SKM-1 treated with dmso at 0.1 percent for 144 hours (cell line): ENCODE measurements at regions not wholly inside any gene's neighbourhood (a gene's known extent, or its start where the extent isn't known, plus 50 kb on each side); places are given as distances from the start of the nearest gene placed in this dataset.
"Not testable (repeated sequence)": the region's sequence is repeated elsewhere in the genome, so short reads cannot be mapped to it uniquely, and the experiment has no call there.

ENCODE experiments used
- DNase-seq: peaks from one replicate; lab custom pipeline; 2025; ENCODE audit not compliant: unreplicated experiment; lab: John Stamatoyannopoulos, UW

DNA sequence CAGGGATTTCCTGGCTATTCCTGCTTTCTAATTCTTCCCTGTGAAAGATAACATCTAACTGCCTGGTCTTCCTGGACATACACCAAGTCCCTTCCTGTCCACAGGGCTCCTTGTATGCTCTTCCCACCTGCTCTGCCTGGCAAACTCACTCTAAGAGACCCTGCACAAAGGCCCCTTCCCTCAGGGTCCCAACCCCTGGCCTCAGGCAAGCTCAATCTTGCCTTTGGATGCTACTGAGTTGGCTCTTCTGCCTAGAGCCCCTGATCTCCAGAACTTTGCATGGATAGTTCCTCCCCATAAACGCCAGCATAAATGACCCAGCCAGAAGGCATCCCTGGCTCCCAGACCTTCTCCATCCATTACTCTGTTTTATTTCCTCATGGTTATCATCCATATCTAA lies 98.3 kb upstream of the OTOS start:
- DNase-seq: no peak

DNA sequence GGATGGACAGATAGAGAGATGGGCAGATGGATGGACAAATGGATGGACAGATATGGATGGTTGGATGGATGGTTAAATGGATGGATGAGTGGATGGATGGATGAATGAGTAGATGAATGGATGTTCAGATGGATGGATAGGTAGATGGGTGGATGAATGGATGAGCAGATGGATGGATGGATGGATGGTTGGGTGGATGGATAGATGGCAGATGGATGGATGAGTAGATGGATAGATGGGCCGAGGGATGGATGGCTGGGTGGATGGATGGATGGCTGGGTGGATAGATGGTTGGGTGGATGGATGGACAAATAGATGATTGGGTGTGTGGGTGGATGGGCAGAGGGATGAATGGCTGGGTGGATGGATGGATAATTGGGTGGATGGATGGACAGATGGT lies 98.9 kb upstream of the OTOS start:
- no peak for DNase-seq

DNA sequence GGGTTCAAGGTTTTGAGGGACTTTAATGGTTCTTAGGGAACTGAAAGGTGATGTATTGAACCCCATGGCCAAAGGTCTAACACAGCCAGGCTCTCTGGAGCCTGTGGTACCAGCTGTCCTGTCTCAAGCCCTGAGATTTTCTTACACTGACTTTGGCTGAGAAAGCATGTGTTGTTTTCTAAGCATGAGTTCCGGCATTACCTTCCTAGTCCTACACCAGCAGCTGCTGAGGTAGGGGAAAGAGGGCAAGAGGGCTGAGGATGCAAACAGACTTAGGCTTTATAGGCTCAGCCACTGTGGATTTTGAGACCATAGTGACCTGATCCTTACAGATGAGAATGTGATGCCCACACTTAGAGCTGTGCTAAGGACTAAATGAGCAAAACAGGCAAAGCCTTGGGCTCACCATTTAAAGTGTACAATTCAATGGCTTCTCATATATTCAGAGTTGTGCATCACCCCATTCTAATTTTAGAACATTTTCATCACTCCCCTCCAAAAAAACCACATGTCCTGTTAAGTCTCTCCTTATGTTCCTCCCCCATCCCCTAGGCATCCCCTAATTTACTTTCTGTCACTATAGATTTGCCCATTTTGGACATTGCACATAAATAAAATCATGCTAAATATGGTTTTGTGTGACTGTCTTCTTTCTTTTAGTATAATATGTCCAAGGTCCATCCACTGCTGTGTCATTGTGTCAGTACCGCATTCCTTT lies 99.7 kb upstream of the OTOS start:
- no peak for DNase-seq

DNA sequence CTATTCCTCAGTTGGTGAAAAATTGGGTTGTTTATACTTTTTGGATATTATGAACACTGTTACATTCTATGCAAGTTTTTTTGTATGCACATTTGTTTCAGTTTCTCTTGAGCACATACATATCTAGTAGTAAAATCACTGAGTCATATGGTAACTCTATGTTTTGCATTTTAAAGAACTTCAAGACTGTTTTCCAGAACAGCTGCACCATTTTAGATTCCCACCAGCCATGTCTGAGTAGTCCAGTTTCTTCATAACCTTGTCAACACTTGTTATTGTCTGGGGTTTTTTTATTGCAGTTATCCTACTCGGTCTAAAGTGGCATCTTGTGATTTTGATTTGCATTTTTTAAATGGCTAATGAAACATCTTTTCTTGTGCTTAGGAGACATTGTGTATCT lies 100.3 kb upstream of the OTOS start:
- DNase-seq: no peak

DNA sequence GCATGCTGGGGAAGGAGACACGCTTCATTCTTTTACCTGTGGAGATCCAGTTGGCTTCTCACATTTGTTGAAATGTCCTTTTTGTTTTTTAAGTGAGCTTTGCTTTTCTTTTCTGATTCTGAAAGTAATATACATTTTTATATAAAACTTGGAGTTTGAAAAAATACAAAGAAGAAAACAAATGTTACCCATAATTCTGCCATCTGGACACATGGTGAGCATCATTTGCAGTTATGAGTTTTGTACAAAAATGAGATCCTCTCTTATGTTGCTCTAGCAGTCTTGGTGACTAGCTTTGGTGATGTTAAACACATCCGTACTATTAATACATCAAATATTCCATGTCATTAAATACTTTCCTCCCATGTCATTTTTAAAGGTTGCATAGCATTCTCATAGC lies 101.1 kb upstream of the OTOS start:
- no peak for DNase-seq

DNA sequence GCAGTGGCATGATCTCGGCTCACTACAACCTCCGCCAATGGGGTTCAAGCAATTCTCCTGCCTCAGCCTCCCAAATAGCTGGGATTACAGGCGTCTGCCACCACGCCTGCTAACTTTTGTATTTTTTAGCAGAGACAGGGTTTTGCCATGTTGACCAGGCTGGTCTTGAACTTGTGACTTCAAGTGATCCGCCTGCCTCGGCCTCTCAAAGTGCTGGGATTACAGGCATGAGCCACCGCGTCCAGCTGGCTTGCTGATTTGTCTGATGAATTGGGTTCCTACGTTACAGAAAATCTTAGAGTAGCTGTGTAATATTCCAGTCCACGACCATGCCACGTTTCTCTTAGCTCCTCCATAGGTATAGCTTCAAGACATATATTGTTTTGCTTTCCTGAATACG lies 102.6 kb upstream of the OTOS start:
- not testable (repeated sequence) for DNase-seq

DNA sequence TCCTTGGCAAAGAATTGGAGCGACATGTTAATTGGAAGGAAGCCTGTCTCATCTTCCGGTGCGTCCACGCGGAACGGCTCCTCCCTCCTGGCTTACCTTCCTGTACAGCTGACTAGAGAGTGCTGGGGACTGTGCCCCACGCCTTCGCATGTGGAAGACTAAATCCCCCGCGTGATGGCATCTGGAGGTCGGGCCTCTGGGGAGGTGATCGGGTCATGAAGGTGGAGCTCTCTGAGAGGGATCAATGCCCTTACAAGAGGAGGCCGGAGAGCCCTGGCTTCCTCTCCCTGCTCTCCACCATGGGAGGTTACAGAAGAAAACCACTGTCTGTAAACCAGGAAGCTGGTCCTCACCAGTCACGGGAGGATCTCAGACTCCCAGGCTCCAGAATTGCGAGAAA lies 104.1 kb upstream of the OTOS start:
- DNase-seq: no peak

DNA sequence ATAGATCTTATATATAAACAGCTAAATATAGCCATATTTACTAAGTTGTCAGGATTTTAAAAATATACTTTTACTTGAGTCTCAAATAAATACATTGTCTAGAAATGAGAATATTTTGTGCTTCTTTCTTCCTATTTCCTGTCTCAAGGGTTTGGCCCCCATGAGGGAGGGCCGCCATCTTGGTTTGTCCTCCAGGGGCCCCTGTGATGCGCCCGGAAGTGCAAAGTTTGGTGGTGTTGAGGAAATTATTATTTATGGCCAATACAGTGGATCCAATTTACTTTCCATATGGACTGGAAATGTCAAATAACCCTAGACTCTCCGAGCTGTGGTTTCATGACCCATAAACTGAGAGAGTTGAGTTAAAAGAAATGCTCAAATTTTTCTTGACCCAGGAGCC lies 104.7 kb upstream of the OTOS start:
- DNase-seq: no peak

DNA sequence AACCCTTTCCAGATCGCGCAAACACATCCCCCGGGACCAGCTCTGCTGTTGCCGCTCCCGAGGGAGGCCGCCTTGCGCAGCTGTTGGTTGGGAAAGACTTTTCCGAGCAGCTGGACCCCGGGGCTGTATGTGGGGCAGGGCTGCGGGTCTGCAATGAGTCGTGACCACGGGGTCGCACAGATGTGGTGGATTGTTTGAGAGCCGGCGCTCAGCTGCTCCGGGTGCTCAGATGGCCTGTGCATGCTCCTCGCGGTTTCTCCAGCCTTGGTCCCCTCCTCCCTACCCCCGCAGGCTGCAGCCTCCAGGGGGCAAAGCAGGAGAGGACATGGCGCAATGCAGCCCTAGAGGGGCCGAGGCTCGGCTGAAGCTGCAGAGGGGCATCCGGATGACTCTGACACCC lies 105.2 kb upstream of the OTOS start:
- no peak for DNase-seq

DNA sequence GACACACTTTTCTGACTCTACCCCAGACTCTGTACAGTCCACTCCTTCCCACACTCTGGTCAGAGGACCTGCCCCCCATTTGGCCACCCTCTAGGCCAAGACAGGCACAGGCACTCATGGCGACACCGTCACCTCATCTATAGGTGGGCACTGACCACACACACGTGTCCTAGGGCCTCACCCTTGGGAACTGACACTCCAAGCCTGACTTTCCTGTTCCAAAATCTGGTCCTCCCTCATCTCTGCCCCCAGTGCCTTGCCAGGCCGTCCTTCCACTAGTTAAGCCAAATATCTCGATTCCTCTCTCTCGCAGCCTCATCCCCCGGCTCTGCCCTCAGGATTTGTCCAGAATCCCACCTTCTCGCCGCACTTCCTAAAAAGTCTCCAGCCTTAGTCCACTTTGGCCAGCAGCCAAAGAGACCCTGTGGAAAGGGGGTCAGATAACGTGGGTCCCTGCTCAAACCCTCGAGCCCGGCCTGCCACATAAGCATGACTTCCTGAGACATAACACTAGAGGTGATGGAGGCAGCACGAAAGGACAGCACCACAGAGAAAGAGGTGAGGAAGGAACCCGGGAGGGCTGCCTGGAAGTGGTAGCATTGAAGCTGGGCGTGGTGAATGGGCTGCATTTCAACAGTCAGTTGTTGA lies 105.8 kb upstream of the OTOS start:
- no peak for DNase-seq

DNA sequence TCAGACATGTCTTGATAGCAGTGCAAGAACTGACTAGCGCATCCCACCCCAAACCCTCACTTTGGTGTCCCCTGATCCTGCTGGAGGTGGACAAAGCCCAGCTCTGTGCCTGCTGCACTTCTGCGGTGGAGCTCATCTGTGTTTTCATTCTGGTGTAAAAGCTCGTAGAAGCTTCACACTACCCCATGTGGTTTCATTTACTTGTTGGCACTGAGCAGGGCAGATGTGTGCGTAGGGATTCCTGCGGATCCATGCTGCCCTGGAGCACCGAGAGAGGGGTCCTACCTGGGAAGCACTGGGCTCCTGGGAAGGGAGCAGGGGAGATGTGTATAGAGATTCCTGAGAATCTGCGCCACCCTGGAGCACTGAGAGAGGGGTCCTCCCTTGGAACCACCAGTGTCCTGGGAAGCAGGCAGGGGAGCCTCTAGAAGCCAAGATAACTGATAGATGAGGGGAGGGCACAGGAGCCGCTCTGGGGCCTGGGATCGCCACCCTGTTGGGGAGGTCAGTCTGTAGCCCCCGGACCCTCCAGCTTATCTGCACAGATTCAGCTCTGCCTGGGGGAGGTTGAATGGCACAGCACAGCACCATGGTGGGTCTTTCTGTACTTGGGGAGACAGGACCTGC lies 106.9 kb upstream of the OTOS start:
- no peak for DNase-seq

DNA sequence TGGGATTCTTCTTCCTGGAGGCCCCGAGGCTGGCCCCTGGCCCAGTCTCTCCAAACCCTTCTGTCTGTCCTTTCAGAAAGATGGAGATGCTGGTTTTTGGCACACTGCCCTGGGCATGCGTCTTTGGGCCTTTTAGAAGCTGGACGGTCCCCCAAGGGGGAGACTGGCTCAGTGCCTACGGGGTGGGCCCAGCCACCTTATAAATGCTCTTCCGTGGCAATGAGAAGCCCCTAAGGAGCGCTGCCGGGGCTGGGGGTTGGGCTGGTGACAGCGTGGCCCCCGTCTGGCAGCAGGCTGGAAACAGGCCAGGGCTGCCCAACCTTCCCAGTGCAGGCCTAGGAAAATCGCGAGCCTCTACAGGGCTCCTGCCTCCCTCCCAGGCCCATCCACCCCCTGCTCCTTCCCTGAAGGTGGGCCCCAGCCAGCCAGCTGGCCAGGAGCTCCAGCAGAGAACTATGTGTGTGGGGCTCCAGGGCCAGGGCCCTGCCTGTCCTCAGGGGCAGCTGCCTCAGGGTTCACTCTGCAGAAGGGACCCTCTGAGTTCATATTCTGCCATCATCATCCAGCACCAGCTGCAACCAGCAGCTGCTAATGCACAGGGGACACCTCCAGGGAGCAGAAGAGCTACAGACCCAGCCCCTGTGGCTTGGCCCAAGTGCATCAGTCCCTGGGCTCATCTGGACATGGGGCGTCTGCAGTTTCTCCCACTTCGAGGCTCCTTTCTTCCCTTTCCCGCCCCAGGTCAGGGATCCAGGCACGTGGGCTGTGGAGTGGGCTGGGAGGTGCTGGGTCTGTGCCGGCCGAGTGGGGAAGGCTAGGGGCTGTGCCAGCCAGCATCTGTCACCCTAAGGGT lies 107.6 kb upstream of the OTOS start:
- no peak for DNase-seq

DNA sequence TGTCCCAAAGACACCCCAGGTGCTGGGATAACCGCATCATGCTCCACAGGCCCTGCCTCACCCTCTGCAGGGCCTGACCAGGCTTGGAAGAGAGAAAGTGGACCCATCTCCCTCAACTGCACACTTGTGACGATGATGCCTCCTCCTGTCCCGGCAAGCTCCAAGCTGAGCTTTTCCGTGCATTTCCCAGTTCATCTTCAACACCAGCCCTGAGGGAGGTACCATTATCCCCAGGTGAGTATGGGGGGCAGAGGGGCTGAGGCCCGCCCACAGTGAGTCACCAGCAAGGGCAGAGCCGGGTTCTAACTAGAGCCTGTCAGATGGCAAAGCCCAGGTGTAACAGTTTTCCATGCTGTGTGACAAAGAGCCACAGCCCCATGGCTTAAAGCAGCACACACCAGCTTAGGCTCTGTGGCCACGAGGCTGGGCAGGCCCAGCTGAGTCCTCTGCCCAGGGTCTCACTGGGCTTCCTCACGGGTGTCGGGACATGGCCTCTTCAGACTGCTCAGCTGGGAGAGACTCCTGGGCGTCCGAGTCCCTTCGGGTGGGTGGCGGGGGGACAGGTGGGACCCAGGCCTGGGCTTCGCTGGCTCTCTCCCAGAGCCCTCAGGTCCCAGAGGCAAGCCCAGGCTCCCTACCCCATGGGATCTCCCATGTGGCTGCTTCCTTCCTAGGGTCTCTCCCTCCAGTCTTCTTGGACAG lies 108.4 kb upstream of the OTOS start:
- DNase-seq: no peak

DNA sequence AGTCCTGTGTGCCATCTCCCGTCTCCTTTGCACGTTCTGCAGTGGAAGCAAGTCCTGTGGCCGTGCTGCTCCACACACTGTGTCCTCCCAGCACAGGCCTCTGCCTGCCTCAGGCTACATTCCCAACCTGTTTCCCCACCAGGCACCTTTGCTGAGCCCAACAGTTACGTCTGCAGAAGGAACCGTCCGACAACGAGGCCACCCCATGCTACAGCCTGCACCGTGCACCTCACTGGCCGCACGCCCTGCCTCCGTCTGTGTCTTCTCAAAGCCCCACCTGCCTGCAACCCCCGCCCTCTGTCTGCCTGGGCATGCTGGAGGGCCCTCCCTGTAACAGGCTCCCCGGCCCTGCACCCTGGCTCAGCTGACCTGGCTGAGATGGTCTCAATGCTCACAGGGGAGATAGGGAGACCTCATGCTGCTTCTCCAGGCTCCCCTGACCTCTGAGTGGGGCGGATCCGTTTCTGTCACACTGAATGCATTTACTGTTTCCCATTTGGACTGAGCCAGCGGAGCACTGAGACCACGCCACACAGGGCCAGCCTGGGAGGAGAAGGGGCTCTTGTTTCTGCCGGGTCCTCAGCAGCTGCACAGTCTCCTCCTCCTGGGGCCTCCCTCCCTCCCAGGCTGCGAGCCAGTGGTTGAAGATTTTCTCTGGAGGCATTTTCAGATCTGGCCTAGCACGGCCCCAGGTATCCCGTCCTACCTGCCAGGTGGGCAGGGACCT lies 109.1 kb upstream of the OTOS start:
- DNase-seq: no peak

DNA sequence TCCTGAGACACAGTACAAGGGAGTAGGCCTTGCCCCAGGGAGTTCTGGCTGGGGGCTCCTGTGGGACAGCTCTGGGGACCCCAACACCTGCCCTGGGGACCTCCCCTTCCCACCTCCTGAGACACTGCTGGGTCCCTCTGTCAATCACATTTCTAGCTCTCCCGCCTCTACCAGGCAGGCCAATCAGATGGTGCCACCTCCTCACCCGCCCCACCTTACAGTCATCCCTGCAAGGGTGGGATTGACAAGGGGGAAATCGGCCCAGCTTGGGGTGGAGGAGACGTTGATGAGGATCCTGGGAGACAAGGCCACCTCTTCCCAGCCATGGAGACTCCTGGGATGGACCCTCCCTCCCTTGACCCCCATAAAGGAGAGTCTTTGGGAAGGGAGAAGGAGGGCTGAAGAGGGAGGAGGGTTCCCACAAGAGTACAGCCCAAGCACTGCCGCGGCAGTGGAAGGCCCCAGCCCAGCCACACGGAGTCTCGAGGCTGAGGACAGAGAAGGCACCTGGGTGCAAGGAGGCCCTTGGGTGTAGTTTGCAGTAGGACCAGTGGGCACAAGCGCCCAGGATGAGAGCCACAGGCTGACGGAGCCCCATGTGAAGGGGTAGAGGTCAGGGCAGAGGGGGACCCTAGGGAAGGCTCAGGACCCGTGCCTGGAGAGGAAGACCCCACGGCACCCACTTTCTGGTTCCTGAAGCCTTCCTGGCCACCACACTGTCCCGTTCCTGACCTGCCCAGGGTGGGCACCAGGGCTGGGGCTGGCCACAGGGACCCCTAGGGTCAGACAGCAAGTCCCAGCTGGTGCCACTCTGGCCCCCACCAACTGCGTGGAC lies 109.9 kb upstream of the OTOS start:
- no peak for DNase-seq

DNA sequence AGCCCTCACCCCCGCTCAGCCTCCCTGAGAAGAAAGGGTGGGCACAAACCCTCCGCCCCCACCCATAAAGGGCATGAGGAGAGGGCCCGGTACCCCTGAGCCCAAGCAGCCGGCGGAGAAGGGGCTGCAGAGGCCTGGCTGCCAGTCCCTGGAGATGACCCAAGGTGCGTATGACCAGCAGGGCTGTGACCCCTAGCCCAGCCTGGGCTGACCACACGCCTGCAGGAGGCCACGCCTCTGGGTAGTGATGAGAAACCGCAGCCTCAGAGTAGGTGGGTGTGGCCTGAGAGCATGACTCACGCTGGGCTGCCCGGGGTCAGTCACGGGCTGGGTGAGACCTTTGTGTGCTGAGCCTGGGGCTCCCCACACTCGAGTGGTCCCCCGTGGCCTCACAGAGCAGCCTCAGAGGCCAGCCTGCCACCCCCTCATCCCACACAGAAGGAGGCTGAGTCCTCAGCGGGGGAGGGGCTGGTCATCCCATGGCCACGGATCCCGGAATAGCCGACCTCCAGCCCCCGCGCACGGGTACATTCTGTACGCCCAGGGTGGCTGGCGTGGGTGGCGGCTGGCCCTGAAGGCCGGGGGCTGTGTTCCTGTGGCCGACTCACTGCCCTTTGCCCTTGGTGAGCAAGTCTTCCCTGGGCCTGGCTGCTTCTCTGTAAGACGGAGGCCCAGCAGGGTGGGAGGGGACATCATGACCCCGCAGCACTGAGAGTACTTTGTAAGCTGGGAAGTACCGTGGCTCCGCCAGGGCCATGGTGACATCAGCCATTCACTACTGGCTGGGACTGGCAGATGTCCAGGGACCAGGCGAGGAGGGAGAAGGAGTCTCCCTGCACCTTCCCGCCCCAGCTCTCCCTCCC lies 110.8 kb upstream of the OTOS start:
- DNase-seq: no peak

DNA sequence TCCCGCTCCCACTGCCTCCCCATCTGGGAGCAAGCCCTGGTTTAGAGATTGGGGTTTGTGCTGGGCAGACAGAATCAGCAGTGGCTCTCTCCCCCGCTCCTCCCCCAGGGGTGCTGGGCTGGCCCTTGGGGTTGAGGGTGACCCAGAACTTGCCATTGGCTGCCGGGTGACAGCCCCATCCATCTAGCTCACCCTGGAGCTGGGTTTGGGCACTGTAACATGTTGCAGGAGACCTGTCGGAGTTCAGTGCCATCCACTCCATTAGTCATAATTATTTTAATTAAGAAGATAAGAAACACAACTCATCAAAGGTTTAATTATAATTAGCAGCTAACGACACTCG lies 111.4 kb upstream of the OTOS start:
- DNase-seq: no peak

DNA sequence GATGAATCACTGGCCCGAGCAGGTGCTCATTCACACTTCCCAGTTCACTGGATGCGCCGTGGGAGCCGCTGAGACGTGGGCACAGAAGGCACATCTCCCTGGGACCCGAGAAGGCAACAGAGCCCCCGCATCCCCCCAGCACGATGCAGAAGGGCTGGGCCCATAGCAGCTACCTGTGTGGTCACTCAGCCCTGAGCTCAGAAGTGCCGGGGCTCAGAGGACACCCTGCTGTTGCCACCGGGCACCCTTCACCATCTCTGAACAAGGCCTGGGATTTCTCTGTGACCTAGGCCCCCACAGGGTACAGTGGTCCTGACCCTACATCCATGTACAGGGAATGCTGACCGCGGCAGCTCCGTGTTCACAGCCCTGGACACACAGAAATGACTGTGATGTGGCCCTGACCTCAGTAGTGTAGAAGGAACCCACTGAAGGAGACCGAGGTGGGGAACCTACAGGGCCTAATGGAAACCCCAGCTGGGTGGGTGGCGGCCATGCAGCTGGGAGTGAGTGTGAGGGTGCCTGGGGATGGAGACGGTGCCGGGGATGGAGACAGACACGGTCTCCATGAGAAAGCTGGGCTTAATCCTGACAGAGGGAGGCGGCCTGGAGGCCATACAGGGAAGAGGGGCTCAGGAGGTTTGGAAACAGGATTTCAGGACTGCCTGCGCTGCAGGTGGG lies 111.9 kb upstream of the OTOS start:
- DNase-seq: no peak
